ENCODE measurements at regions not wholly inside any gene's neighbourhood (a gene's known extent, or its start where the extent isn't known, plus 50 kb on each side); places are given as distances from the start of the nearest gene placed in this dataset.

DNA sequence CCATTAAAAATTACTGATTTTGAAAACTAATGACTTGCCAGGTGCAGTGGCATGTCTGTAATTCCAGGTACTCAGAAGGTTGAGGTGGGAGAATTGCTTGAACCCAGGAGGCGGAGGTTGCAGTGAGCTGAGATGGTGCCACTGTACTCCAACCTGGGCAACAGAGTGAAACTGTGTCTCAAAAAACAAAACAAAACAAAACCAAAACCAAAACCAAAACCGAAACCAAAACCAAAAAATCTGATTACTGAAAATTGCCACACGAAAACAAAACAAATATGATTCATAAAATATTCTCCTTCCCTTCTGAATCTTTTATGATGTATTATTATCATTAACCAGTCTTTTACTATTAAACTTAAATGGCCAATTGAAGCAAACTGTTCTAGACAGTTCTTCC is 74.1 kb downstream of the SERINC2 start:
- TF ChIP-seq GATA2 (CRISPR knock-in tag; IDR thresholded peaks at IDR 0.05) (no peak), RAD21 (IDR thresholded peaks at IDR 0.05; ENCODE audit: low read length) (no peak)

Measured in SK-N-SH (cell line).